Right kidney (tissue), 1 donor: ENCODE measurements at regions not wholly inside any gene's neighbourhood (a gene's known extent, or its start where the extent isn't known, plus 50 kb on each side); places are given as distances from the start of the nearest gene placed in this dataset.
"Not testable (repeated sequence)": the region's sequence is repeated elsewhere in the genome, so short reads cannot be mapped to it uniquely, and the experiment has no call there.

Experiments
- DNase-seq: peaks from one replicate; pipeline ENCODE4 v3.0.0-alpha.2; 2016

GRCh38 chr18:42475157-42475556 lies 520.1 kb downstream of the PIK3C3 start:
- no peak for DNase-seq

GRCh38 chr18:42477267-42477666 lies 522.2 kb downstream of the PIK3C3 start:
- DNase-seq: no peak

GRCh38 chr18:42480441-42480840 lies 525.4 kb downstream of the PIK3C3 start:
- DNase-seq: peak; percentile 26

GRCh38 chr18:42484648-42485047 lies 529.6 kb downstream of the PIK3C3 start:
- DNase-seq: no peak

- DNase-seq: no peak
Measured at GRCh38 chr18:42486271-42486670, 531.2 kb downstream of the PIK3C3 start.

GRCh38 chr18:42508683-42509296 lies 553.8 kb downstream of the PIK3C3 start:
- DNase-seq: no peak

- DNase-seq: no peak
Measured at GRCh38 chr18:42509750-42510415, 554.8 kb downstream of the PIK3C3 start.

GRCh38 chr18:42510540-42510939 lies 555.5 kb downstream of the PIK3C3 start:
- no peak for DNase-seq

GRCh38 chr18:42513441-42513840 lies 558.4 kb downstream of the PIK3C3 start:
- DNase-seq: no peak

- DNase-seq: no peak
Measured at GRCh38 chr18:42514512-42514911, 559.5 kb downstream of the PIK3C3 start.

- no peak for DNase-seq
Measured at GRCh38 chr18:42517896-42518295, 562.9 kb downstream of the PIK3C3 start.

GRCh38 chr18:42518331-42518730 lies 563.3 kb downstream of the PIK3C3 start:
- DNase-seq: not testable (repeated sequence)

- DNase-seq: no peak
Measured at GRCh38 chr18:42520138-42520537, 565.1 kb downstream of the PIK3C3 start.

GRCh38 chr18:42525905-42526304 lies 570.9 kb downstream of the PIK3C3 start:
- no peak for DNase-seq

GRCh38 chr18:42527766-42528165 lies 572.7 kb downstream of the PIK3C3 start:
- no peak for DNase-seq

GRCh38 chr18:42530276-42530675 lies 575.2 kb downstream of the PIK3C3 start:
- DNase-seq: no peak

- no peak for DNase-seq
Measured at GRCh38 chr18:42532119-42532518, 577.1 kb downstream of the PIK3C3 start.

GRCh38 chr18:42533009-42533575 lies 578.1 kb downstream of the PIK3C3 start:
- DNase-seq: peak; percentile 37

- DNase-seq: no peak
Measured at GRCh38 chr18:42533616-42534015, 578.6 kb downstream of the PIK3C3 start.

- DNase-seq: no peak
Measured at GRCh38 chr18:42534313-42534712, 579.3 kb downstream of the PIK3C3 start.

GRCh38 chr18:42536442-42536841 lies 579.0 kb downstream of the RIT2 start:
- DNase-seq: no peak

- no peak for DNase-seq
Measured at GRCh38 chr18:42537291-42537690, 578.2 kb downstream of the RIT2 start.

- no peak for DNase-seq
Measured at GRCh38 chr18:42544901-42545300, 570.6 kb downstream of the RIT2 start.

GRCh38 chr18:42545825-42546224 lies 569.7 kb downstream of the RIT2 start:
- DNase-seq: no peak
